ENCODE measurements at regions not wholly inside any gene's neighbourhood (a gene's known extent, or its start where the extent isn't known, plus 50 kb on each side); places are given as distances from the start of the nearest gene placed in this dataset. TPM values are rescaled to one million over a fixed set of nuclear protein-coding genes. Genes with fewer than 3 reads are reported as not detected.

DNA sequence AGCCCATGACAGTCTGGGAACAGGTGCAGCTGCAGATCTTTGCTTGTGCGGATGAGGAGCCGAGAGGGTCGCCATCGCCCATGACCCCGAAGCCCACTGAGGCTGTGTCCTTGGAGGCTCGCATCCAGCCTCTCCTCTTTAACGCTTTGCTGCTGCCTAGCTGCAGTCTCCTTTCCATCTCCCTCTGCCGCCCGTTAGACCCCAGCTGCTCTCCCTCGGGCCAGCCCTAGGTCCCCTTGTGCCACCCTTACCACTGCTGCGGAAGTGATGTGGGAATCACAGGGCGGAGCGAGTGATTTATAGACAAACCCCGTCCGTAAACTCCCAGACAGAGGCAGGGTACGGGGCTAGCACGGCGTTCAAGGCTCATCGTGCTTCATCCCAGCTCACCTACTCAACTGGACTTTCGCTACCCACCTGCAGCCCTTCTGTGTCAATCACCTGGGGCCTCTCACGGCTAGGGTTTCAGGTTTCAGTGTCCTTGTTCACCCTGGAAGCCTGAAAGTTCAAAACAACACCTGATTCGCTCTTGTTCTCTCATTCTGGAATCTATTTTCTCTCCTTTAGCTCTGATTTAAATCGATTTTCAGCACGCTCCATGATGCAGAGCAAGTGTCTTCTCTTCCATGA lies 76.1 kb downstream of the PAX1 start:
- peaks cover 0 to 8% (median 4%) of the 10 kb centered on the region in 7 donors for H3K9me3 Mint-ChIP-seq
- no peak overlapping the region for H3K4me2 ChIP-seq (replicated peaks; ENCODE audit: extremely low read depth, low read length, poor library complexity, severe bottlenecking)
- no peaks in the 10 kb centered on the region for H3K9me3 ChIP-seq (replicated peaks in 1 of 2; ENCODE audit: control insufficient read depth in 1 of 2, insufficient read depth in 1 of 2, low read length in 2 of 2)
- peaks cover 2 to 3% (median 2%) of the 10 kb centered on the region in 3 donors for H3K27me3 Mint-ChIP-seq (ENCODE audit: low read depth in 3 of 3)
- no peak overlapping the region for H3K9ac ChIP-seq (ENCODE audit: insufficient read depth, low read length, poor library complexity, severe bottlenecking)
- DNase-seq: no peak
- intact Hi-C loops (cut with micrococcal nuclease): no loop called here
- TF ChIP-seq, protein P1, sequence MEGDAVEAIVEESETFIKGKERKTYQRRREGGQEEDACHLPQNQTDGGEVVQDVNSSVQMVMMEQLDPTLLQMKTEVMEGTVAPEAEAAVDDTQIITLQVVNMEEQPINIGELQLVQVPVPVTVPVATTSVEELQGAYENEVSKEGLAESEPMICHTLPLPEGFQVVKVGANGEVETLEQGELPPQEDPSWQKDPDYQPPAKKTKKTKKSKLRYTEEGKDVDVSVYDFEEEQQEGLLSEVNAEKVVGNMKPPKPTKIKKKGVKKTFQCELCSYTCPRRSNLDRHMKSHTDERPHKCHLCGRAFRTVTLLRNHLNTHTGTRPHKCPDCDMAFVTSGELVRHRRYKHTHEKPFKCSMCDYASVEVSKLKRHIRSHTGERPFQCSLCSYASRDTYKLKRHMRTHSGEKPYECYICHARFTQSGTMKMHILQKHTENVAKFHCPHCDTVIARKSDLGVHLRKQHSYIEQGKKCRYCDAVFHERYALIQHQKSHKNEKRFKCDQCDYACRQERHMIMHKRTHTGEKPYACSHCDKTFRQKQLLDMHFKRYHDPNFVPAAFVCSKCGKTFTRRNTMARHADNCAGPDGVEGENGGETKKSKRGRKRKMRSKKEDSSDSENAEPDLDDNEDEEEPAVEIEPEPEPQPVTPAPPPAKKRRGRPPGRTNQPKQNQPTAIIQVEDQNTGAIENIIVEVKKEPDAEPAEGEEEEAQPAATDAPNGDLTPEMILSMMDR (IDR thresholded peaks at IDR 0.05): no peak
- no peaks in the 10 kb centered on the region for H3K36me3 Mint-ChIP-seq
- H3K27ac ChIP-seq (ENCODE audit: low read depth in 1 of 2, low read length in 2 of 2): no peak overlapping the region
- H3K4me3 ChIP-seq (replicated peaks in 1 of 3; ENCODE audit: low read depth in 2 of 3, low read length in 3 of 3): no peak overlapping the region
- no peak overlapping the region for H3K4me3 Mint-ChIP-seq
- 77% methylated on average over 24 of the region's 24 CpGs for WGBS (ENCODE audit: insufficient coverage)
- no peaks in the 10 kb centered on the region for H3K36me3 ChIP-seq (replicated peaks in 1 of 2; ENCODE audit: control insufficient read depth in 1 of 2, insufficient read depth in 2 of 2, low read length in 2 of 2)
- H4K20me1 ChIP-seq (ENCODE audit: insufficient read depth, low read length): no peaks in the 10 kb centered on the region
- H3K27ac Mint-ChIP-seq: no peak overlapping the region
- H2AFZ ChIP-seq (ENCODE audit: insufficient read depth, low read depth, low read length, poor library complexity, severe bottlenecking): no peak overlapping the region
- H3K4me1 Mint-ChIP-seq: no peaks in the 10 kb centered on the region
- no peaks in the 10 kb centered on the region for H3K27me3 ChIP-seq (ENCODE audit: control insufficient read depth in 2 of 2, insufficient read depth in 2 of 2, low read length in 2 of 2)
- H3K4me1 ChIP-seq (ENCODE audit: control insufficient read depth in 1 of 2, insufficient read depth in 2 of 2, low read length in 2 of 2): no peaks in the 10 kb centered on the region
- no peaks in the 10 kb centered on the region for H3K79me2 ChIP-seq (ENCODE audit: insufficient read depth, low read length)

DNA sequence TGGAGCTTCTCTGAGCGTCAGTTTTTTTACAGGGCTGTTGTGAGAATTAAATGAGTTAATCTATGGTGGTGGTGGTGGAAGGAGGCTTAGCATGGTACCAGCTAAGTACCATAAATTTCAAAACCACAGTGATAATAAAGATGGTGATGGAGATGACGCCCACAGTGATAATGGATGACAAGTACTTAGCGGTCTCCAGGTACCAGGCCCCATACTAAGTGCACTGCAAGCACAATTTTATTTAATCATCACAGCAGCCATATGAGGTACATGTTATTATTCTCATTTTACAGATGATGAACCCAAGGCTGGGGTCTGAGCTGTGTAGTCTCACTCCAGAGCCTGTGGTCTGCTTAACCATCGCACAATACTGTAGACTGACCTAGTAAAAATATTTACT lies 75.1 kb downstream of the PAX1 start:
- DNase-seq: no peak
- Histone ChIP-seq H3K4me1 (ENCODE audit: control insufficient read depth in 1 of 2, insufficient read depth in 2 of 2, low read length in 2 of 2) (no peaks in the 10 kb centered on the region), H3K36me3 (replicated peaks in 1 of 2; ENCODE audit: control insufficient read depth in 1 of 2, insufficient read depth in 2 of 2, low read length in 2 of 2) (no peaks in the 10 kb centered on the region), H3K9ac (ENCODE audit: insufficient read depth, low read length, poor library complexity, severe bottlenecking) (no peak overlapping the region), H2AFZ (ENCODE audit: insufficient read depth, low read depth, low read length, poor library complexity, severe bottlenecking) (no peak overlapping the region), H4K20me1 (ENCODE audit: insufficient read depth, low read length) (no peaks in the 10 kb centered on the region), H3K4me2 (replicated peaks; ENCODE audit: extremely low read depth, low read length, poor library complexity, severe bottlenecking) (no peak overlapping the region), H3K9me3 (replicated peaks in 1 of 2; ENCODE audit: control insufficient read depth in 1 of 2, insufficient read depth in 1 of 2, low read length in 2 of 2) (no peaks in the 10 kb centered on the region), H3K27ac (ENCODE audit: low read depth in 1 of 2, low read length in 2 of 2) (no peak overlapping the region), H3K4me3 (replicated peaks in 1 of 3; ENCODE audit: low read depth in 2 of 3, low read length in 3 of 3) (no peak overlapping the region), H3K27me3 (ENCODE audit: control insufficient read depth in 2 of 2, insufficient read depth in 2 of 2, low read length in 2 of 2) (no peaks in the 10 kb centered on the region), H3K79me2 (ENCODE audit: insufficient read depth, low read length) (no peaks in the 10 kb centered on the region)
- TF ChIP-seq, protein P1 (IDR thresholded peaks at IDR 0.05): no peak
- Mint-ChIP-seq H3K36me3 (no peaks in the 10 kb centered on the region), H3K9me3 (peaks cover 0 to 10% (median 5%) of the 10 kb centered on the region in 7 donors), H3K27me3 (ENCODE audit: low read depth in 3 of 3) (peaks cover 2 to 3% (median 2%) of the 10 kb centered on the region in 3 donors), H3K4me1 (no peaks in the 10 kb centered on the region), H3K27ac (no peak overlapping the region), H3K4me3 (no peak overlapping the region)
- WGBS (ENCODE audit: insufficient coverage): no CpG with 5 or more reads among the region's 4 CpGs
- intact Hi-C loops (cut with micrococcal nuclease): no loop called here

Small RNAs in the stretch of these regions (small RNA-seq; reads per million reads assigned to genes)
- gene AL121912.1 (ENCODE audit: insufficient read length, low read depth): not detected

Data from CD14-positive monocyte (primary cell).